22Rv1 (cell line): ENCODE measurements at regions not wholly inside any gene's neighbourhood (a gene's known extent, or its start where the extent isn't known, plus 50 kb on each side); places are given as distances from the start of the nearest gene placed in this dataset.

Source experiments
- H3K27ac ChIP-seq: fragments of 450-650 bp; 2 replicates; pipeline ENCODE4 v1.5.1; 2017
- CTCF ChIP-seq: fragments of 450-650 bp; IDR thresholded peaks from 2 replicates; pipeline ENCODE4 v1.5.1; 2017; ENCODE audit warnings: mild to moderate bottlenecking
- ZFX ChIP-seq: fragments of 450-650 bp; IDR thresholded peaks from 2 replicates; pipeline ENCODE4 v1.6.1; 2017; ENCODE audit warnings: antibody characterized with exemption, borderline replicate concordance

- TF ChIP-seq ZFX: no peak
- TF ChIP-seq CTCF: no peak
- no peak overlapping the region for H3K27ac ChIP-seq
Measured at GRCh38 chr10:33117816-33118215, 159.8 kb upstream of the ITGB1 start.

- TF ChIP-seq ZFX (no peak), CTCF (no peak)
- no peak overlapping the region for H3K27ac ChIP-seq
Measured at GRCh38 chr10:33117230-33117629, 159.2 kb upstream of the ITGB1 start.

GRCh38 chr10:33115738-33116719 is 158.0 kb upstream of the ITGB1 start:
- H3K27ac ChIP-seq: no peak overlapping the region

GRCh38 chr10:33114451-33114952 is 156.5 kb upstream of the ITGB1 start:
- no peak for TF ChIP-seq CTCF
- TF ChIP-seq ZFX: no peak
- H3K27ac ChIP-seq: no peak overlapping the region

More at GRCh38 chr10:33115738-33116719, 158.0 kb upstream of the ITGB1 start:
- TF ChIP-seq CTCF: peak; percentile 71
- no peak for TF ChIP-seq ZFX

GRCh38 chr10:33113466-33113865 is 155.4 kb upstream of the ITGB1 start:
- no peak for TF ChIP-seq CTCF
- TF ChIP-seq ZFX: no peak
- no peak overlapping the region for H3K27ac ChIP-seq

- TF ChIP-seq CTCF: no peak
- TF ChIP-seq ZFX: no peak
- H3K27ac ChIP-seq: no peak overlapping the region
Measured at GRCh38 chr10:33112831-33113455, 154.9 kb upstream of the ITGB1 start.
